Skin of body (tissue), 1 donor: ENCODE measurements at regions not wholly inside any gene's neighbourhood (a gene's known extent, or its start where the extent isn't known, plus 50 kb on each side); places are given as distances from the start of the nearest gene placed in this dataset.
"Not testable (repeated sequence)": the region's sequence is repeated elsewhere in the genome, so short reads cannot be mapped to it uniquely, and the experiment has no call there.

Experiments used
- DNase-seq: peaks from one replicate; lab custom pipeline; 2025; lab: John Stamatoyannopoulos, UW

GRCh38 chr5:27473307-27474046, 435.1 kb upstream of the CDH9 start:
- no peak for DNase-seq

GRCh38 chr5:27472871-27473270, 434.5 kb upstream of the CDH9 start:
- DNase-seq: no peak

GRCh38 chr5:27472000-27472763, 433.8 kb upstream of the CDH9 start:
- DNase-seq: no peak

- DNase-seq: no peak
These were observed 428.6 kb upstream of the CDH9 start for GRCh38 chr5:27466959-27467358.

DNA sequence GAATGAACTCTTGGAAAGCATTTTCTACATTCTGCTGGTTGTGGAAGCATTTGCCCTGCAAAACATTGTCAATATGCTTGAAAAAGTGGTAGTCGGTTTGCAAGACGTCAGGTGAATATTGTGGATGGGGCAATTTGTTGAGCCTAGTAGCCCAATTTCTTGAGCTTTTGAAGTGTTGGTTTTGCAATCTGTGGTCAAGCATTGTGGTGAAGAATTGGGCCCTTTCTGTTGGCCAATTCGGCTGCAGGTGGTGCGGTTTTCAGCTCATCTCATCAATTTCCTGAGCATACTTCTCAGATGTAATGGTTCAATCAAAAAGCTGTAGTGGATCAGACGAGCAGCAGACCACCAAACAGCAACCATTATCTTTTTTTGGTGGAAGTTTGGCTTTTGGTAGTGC, 426.8 kb upstream of the CDH9 start:
- DNase-seq: no peak

DNA sequence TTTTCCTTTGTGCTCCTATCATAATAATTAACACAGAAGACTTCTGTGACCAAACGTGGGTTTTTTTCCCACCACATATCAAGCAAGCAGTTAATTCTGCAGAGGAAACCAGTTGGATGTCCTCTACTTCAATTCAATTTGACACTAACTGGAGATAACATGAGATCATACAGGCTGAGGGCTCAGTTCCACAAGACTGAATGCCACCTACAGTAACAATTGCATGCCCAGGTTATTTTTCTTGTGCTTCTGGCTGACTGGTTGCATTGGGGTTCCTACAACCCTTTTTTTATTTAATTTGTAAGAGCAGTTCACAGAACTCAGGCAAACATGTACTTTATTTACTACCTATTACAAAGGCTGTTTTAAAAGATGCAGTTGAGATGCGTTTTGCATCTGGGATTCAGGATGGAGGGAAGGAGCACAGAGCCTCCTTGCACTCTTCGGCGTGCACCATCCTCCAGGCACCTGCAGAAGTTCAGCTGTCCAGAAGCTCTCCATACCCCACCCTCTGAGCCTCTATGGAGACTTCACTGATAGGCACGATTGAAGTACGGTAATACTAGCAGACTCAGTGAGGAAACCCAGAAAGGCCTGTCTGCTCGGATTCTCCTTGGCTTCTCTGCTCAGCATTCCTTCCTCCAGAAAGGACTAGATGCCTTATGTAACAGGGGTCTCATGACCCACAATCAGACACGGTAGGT, 425.2 kb upstream of the CDH9 start:
- DNase-seq: no peak

- no peak for DNase-seq
These were observed 424.6 kb upstream of the CDH9 start for GRCh38 chr5:27462936-27463335.

DNA sequence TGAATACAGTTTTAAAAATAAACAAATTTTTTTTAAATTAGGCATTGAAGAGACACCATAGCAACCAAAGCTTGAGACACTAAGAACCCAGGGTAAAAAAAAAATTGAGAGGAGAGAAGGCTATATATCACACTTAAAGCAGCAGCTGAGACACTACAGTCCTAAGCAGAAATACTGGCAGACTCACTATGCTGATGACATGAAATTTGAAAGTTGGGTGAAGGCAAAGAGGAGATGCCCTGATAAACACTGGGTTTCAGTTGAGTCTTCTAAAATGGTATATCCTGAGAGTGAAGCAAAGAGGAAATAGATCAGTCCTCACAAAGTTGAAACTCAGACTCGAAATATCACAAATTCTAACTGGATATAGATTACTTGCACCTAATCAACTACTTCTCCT, 419.9 kb upstream of the CDH9 start:
- DNase-seq: no peak

GRCh38 chr5:27451377-27451776, 413.0 kb upstream of the CDH9 start:
- no peak for DNase-seq

- no peak for DNase-seq
These were observed 412.2 kb upstream of the CDH9 start for GRCh38 chr5:27450607-27451006.

- DNase-seq: not testable (repeated sequence)
These were observed 401.0 kb upstream of the CDH9 start for GRCh38 chr5:27439383-27439782.

DNA sequence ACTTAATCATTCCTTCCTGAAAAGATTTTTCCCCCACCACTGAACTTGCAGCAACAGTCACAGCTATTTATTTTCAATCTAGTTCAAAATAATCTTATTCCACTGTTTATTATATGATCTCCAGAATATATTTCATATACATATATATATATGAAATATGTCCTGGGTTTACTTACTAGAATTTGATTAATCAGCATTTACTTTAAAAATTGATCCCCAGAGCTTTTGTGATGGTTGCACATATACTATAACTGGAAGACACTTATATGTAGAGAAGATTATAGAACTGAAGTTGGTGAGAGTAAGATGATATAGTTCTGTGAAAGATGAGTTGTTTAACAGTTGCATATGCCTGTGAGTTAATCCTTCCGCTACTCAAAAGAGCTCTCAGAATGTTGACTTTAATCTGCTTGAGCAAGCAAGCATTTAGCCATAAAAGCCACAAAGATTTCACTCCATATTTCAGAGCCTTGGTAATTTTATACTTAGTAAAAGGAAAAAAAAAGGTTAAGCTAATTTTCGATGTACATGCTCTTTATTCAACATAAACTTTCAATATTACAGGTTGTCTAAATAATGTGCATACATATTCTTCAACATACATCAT, 399.3 kb upstream of the CDH9 start:
- DNase-seq: no peak

GRCh38 chr5:27434335-27434734, 395.9 kb upstream of the CDH9 start:
- no peak for DNase-seq

DNA sequence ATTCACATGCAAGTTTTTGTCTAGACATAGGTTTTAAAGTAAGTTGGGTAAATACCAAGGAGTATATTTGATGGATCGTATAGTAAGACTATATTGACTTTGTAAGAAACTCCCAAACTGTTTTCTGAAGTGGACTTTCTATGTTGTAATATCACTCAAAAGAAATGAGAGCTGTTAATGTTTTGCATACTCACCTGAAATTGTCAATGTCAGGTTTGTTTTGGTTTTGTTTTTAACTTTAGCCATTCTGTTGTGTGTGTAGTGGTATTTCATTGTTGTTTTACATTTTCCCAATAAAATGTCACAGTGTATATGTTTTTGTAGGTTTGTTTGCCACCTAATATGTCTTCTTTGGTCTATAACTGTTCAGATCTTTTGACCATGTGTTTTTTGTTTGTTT, 375.7 kb upstream of the CDH9 start:
- DNase-seq: no peak

DNA sequence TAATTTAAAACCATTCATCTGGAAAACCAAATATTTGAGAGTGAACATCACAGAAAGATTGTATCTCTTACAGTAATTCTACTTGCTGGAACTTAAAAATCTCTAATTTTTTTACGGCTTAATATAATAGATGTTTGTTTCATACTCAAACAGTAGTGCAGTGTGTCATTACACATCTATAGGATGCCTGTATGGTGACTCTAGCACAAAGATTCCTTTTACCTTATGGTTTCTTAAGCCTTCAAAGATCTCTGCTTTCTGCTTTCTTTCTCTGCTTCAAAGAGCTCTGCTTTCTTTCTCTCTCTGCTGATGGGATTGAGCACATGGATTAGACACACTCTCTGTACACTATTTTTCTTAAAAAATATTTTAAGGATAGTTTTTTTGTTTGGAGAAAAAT, 374.0 kb upstream of the CDH9 start:
- no peak for DNase-seq

DNA sequence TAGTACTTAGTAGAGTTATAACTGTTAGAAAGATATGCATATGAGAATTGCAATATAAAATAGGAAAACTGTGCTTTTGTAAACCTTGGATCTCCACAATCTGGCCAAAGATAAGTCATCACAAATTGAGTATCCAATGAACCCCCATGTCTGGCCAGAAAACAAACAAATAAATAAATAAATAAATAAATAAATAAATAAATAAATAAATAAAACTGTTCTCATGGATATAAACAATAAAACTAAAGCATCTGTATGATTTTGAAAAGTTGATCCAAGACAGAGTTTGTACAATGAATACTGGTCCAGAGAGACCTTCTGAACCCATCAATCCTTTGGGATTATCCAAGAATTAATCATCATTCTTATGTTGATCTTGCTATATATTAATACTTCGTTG, 367.6 kb upstream of the CDH9 start:
- DNase-seq: no peak

- DNase-seq: no peak
These were observed 365.0 kb upstream of the CDH9 start for GRCh38 chr5:27403243-27403882.

DNA sequence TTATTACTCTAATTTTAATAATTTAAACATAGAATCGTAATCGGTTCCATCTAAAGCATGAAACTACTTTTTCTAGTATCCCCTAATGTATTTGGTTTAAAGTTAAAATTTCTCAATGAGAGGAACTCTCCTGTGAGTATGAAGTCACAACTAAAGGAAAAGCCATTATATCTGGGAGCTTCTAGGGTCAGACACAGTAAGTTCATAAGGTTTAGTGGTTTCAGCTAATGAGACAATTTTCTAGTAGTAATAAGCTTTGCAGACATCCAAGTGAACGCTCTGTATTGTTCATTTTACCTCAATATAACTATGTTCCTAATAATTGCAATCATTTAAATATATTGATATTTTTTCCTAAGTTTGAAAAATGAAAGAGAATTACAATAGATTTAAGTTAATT, 364.4 kb upstream of the CDH9 start:
- DNase-seq: no peak

- no peak for DNase-seq
These were observed 358.6 kb upstream of the CDH9 start for GRCh38 chr5:27396998-27397397.

DNA sequence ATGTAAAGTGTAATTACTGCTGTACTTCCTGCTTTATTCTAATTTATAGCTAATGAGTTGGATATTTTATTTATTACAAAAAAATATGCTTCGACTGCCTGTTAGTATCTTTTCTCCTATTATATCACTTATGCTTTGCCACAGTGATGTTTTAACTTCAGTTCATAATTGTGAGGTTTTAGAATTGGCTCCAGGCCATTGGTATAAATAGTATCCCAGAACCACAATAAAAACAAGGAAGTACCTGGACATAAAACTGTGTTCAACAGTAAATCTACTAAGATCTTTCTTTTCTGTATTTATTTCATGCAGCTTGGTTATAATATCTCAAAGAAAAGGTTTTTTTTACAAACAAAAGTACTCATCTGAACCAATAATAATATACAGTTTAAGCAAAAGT, 354.3 kb upstream of the CDH9 start:
- DNase-seq: no peak

GRCh38 chr5:27389696-27390095, 351.3 kb upstream of the CDH9 start:
- no peak for DNase-seq

GRCh38 chr5:27388755-27389154, 350.4 kb upstream of the CDH9 start:
- DNase-seq: no peak
